ENCODE measurements at regions not wholly inside any gene's neighbourhood (a gene's known extent, or its start where the extent isn't known, plus 50 kb on each side); places are given as distances from the start of the nearest gene placed in this dataset.

GRCh38 chr4:178136736-178137345, 694.6 kb upstream of the AGA start:
- TF ChIP-seq, protein P1, sequence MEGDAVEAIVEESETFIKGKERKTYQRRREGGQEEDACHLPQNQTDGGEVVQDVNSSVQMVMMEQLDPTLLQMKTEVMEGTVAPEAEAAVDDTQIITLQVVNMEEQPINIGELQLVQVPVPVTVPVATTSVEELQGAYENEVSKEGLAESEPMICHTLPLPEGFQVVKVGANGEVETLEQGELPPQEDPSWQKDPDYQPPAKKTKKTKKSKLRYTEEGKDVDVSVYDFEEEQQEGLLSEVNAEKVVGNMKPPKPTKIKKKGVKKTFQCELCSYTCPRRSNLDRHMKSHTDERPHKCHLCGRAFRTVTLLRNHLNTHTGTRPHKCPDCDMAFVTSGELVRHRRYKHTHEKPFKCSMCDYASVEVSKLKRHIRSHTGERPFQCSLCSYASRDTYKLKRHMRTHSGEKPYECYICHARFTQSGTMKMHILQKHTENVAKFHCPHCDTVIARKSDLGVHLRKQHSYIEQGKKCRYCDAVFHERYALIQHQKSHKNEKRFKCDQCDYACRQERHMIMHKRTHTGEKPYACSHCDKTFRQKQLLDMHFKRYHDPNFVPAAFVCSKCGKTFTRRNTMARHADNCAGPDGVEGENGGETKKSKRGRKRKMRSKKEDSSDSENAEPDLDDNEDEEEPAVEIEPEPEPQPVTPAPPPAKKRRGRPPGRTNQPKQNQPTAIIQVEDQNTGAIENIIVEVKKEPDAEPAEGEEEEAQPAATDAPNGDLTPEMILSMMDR (IDR thresholded peaks at IDR 0.05), result no peak
- no peak for TF ChIP-seq POLR2A (IDR thresholded peaks at IDR 0.05; ENCODE audit: low read depth)
- no peak for TF ChIP-seq EP300 (IDR thresholded peaks at IDR 0.05)

Measured in esophagus muscularis mucosa (tissue), 4 donors.